B cell (primary cell): ENCODE measurements at regions not wholly inside any gene's neighbourhood (a gene's known extent, or its start where the extent isn't known, plus 50 kb on each side); places are given as distances from the start of the nearest gene placed in this dataset.

ENCODE experiments used
- EZH2 ChIP-seq: IDR thresholded peaks from 2 replicates; pipeline ENCODE4 v1.6.1; 2012; ENCODE audit warnings: borderline replicate concordance, low read depth, mild to moderate bottlenecking, moderate library complexity, low read length; ENCODE audit not compliant: insufficient read depth, poor library complexity, severe bottlenecking
- TF ChIP-seq, protein P1 (sequence below): fragments of 200-600 bp; IDR thresholded peaks from one replicate; pipeline ENCODE4 v1.8.0; 2022; ENCODE audit warnings: antibody characterized with exemption, mild to moderate bottlenecking

DNA sequence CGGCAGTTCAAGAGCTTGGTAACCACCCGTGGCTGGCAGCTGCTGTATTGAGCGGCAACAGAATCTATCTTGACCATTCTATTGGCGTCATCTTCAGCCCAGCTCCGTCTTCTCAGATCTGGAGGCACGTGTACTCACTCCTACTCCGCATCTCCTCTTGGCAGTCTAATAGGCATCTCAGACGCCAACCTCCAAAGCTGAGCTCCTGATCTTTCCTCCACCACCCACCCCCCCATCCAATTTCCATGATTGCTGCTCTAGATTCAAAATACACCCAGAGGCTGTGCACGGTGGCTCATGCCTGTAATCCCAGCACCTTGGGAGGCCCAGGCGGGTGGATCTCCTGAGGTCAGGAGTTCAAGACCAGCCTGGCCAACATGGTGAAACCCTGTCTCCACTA lies 84.6 kb upstream of the CASZ1 start:
- TF ChIP-seq, protein P1, sequence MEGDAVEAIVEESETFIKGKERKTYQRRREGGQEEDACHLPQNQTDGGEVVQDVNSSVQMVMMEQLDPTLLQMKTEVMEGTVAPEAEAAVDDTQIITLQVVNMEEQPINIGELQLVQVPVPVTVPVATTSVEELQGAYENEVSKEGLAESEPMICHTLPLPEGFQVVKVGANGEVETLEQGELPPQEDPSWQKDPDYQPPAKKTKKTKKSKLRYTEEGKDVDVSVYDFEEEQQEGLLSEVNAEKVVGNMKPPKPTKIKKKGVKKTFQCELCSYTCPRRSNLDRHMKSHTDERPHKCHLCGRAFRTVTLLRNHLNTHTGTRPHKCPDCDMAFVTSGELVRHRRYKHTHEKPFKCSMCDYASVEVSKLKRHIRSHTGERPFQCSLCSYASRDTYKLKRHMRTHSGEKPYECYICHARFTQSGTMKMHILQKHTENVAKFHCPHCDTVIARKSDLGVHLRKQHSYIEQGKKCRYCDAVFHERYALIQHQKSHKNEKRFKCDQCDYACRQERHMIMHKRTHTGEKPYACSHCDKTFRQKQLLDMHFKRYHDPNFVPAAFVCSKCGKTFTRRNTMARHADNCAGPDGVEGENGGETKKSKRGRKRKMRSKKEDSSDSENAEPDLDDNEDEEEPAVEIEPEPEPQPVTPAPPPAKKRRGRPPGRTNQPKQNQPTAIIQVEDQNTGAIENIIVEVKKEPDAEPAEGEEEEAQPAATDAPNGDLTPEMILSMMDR: no peak
- no peak for TF ChIP-seq EZH2
